Esophagus squamous epithelium (tissue), 4 donors: ENCODE measurements at regions not wholly inside any gene's neighbourhood (a gene's known extent, or its start where the extent isn't known, plus 50 kb on each side); places are given as distances from the start of the nearest gene placed in this dataset.

ENCODE experiments used
- POLR2A ChIP-seq, 4 donors: fragments of 450-650 bp; IDR thresholded peaks; one replicate each; pipeline ENCODE4 v1.6.1; 2017; ENCODE audit warnings: antibody characterized with exemption in 4 of 4, mild to moderate bottlenecking in 4 of 4, moderate library complexity in 3 of 4
- TF ChIP-seq, protein P1 (sequence below), 6 experiments: fragments of 450-650 bp in 4 of 6; fragments of 200-600 bp in 2 of 6; sonication (generic) in 2 of 6; IDR thresholded peaks; one replicate each; pipeline ENCODE4 v1.5.1; 2016 to 2019; ENCODE audit warnings: antibody characterized with exemption in 6 of 6, mild to moderate bottlenecking in 4 of 6, moderate library complexity in 4 of 6

DNA sequence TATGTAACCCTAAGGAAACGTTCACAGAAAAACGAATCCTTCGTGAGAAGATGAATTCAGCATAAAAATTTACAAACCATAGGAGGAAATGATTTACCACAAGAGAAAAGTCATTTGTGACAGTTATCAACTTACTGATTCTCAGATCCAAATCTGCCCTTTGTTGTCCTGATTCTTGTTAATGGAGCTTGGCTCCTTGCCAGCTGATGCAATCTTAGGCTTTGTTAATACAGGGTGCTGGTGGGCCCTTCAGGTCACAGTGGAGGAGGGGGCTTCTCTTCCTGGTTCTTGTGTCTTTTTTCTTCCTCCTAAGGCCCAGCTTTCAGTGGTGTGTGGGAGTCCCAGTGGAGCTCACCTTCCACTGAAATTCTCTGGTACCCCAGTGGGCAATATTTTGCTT lies 108.4 kb upstream of the MAP3K7 start:
- TF ChIP-seq, protein P1, sequence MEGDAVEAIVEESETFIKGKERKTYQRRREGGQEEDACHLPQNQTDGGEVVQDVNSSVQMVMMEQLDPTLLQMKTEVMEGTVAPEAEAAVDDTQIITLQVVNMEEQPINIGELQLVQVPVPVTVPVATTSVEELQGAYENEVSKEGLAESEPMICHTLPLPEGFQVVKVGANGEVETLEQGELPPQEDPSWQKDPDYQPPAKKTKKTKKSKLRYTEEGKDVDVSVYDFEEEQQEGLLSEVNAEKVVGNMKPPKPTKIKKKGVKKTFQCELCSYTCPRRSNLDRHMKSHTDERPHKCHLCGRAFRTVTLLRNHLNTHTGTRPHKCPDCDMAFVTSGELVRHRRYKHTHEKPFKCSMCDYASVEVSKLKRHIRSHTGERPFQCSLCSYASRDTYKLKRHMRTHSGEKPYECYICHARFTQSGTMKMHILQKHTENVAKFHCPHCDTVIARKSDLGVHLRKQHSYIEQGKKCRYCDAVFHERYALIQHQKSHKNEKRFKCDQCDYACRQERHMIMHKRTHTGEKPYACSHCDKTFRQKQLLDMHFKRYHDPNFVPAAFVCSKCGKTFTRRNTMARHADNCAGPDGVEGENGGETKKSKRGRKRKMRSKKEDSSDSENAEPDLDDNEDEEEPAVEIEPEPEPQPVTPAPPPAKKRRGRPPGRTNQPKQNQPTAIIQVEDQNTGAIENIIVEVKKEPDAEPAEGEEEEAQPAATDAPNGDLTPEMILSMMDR (IDR thresholded peaks at IDR 0.05), result no peak
- TF ChIP-seq POLR2A (IDR thresholded peaks at IDR 0.05), result no peak
